HEK293 (cell line): ENCODE measurements at regions not wholly inside any gene's neighbourhood (a gene's known extent, or its start where the extent isn't known, plus 50 kb on each side); places are given as distances from the start of the nearest gene placed in this dataset.

Experiments used
- CTCF ChIA-PET: fragments of 350-600 bp; formaldehyde crosslinking; extraction: SDS; loops from one replicate; lab custom pipeline; 2021; ENCODE audit warnings: antibody characterized with exemption; lab: Yijun Ruan, JAX
- POLR2A ChIA-PET: fragments of 300-600 bp; formaldehyde crosslinking; extraction: SDS; loops from one replicate; lab custom pipeline; 2020; ENCODE audit warnings: antibody characterized with exemption, inconsistent platforms; lab: Yijun Ruan, JAX
- H3K27ac ChIP-seq: fragments of 200-500 bp; sonication (Bioruptor generic); 2 replicates; pipeline ENCODE4 v1.5.1; 2014; ENCODE audit warnings: low read depth, low read length, control low read depth, inconsistent platforms; ENCODE audit errors: extremely low read depth
- H3K36me3 ChIP-seq, 2 experiments: fragments of 200-500 bp in 1 of 2; sonication (Bioruptor generic) in 1 of 2; 1 replicate in 1 of 2; 2 replicates in 1 of 2; pipeline ENCODE4 v1.5.1; 2014 to 2017; ENCODE audit warnings: inconsistent platforms in 2 of 2, low read length in 2 of 2; ENCODE audit not compliant: control insufficient read depth in 2 of 2, insufficient read depth in 1 of 2
- H3K4me1 ChIP-seq: fragments of 200-500 bp; sonication (Bioruptor generic); 2 replicates; pipeline ENCODE4 v1.5.1; 2014; ENCODE audit warnings: mild to moderate bottlenecking, low read length, inconsistent platforms; ENCODE audit not compliant: control insufficient read depth, insufficient read depth
- H3K4me3 ChIP-seq: 2 replicates; pipeline ENCODE4 v1.5.1; 2011; ENCODE audit warnings: low read depth, mild to moderate bottlenecking, control low read depth, low read length, moderate library complexity
- H3K9me3 ChIP-seq: fragments of 200-500 bp; sonication (Bioruptor generic); 2 replicates; pipeline ENCODE4 v1.5.1; 2014; ENCODE audit warnings: low read depth, low read length, inconsistent platforms; ENCODE audit not compliant: control insufficient read depth, insufficient read depth
- ATF2 ChIP-seq: fragments of 450-650 bp; formaldehyde crosslinking; IDR thresholded peaks from 2 replicates; pipeline ENCODE4 v1.5.1; 2016; ENCODE audit warnings: missing biosample characterization, missing genetic modification characterization, low read depth
- ELK4 ChIP-seq: IDR thresholded peaks from 2 replicates; pipeline ENCODE4 v1.6.1; 2011; ENCODE audit warnings: mild to moderate bottlenecking, low read depth, low read length, borderline replicate concordance
- MZF1 ChIP-seq: fragments of 450-650 bp; formaldehyde crosslinking; IDR thresholded peaks from 2 replicates; pipeline ENCODE4 v1.5.1; 2017; ENCODE audit warnings: missing biosample characterization, missing genetic modification characterization, borderline replicate concordance
- PRDM1 ChIP-seq: fragments of 450-650 bp; formaldehyde crosslinking; IDR thresholded peaks from 2 replicates; pipeline ENCODE4; 2016; ENCODE audit warnings: missing biosample characterization, missing genetic modification characterization
- SETDB1 ChIP-seq: IDR thresholded peaks from one replicate; pipeline ENCODE4 v1.6.1; 2017; ENCODE audit warnings: mild to moderate bottlenecking, low read length, moderate library complexity, mixed read lengths; ENCODE audit not compliant: insufficient read length
- ZBTB1 ChIP-seq: fragments of 450-650 bp; formaldehyde crosslinking; IDR thresholded peaks from 2 replicates; pipeline ENCODE4 v1.5.1; 2016; ENCODE audit warnings: missing biosample characterization, missing genetic modification characterization
- ZFP3 ChIP-seq: fragments of 450-650 bp; formaldehyde crosslinking; IDR thresholded peaks from 2 replicates; pipeline ENCODE4 v1.5.1; 2016; ENCODE audit warnings: low read depth, missing biosample characterization, missing genetic modification characterization
- ZNF133 ChIP-seq: fragments of 450-650 bp; formaldehyde crosslinking; IDR thresholded peaks from 2 replicates; pipeline ENCODE4 v1.5.1; 2016; ENCODE audit warnings: missing biosample characterization, missing genetic modification characterization
- ZNF169 ChIP-seq: fragments of 450-650 bp; formaldehyde crosslinking; IDR thresholded peaks from 2 replicates; pipeline ENCODE4 v1.5.1; 2016; ENCODE audit warnings: missing biosample characterization, missing genetic modification characterization
- ZNF248 ChIP-seq: fragments of 450-650 bp; formaldehyde crosslinking; IDR thresholded peaks from 2 replicates; pipeline ENCODE4 v1.5.1; 2017; ENCODE audit warnings: missing biosample characterization, missing genetic modification characterization
- ZNF280D ChIP-seq: fragments of 450-650 bp; formaldehyde crosslinking; IDR thresholded peaks from 2 replicates; pipeline ENCODE4 v1.5.1; 2016; ENCODE audit warnings: missing biosample characterization, missing genetic modification characterization
- ZNF366 ChIP-seq: fragments of 450-650 bp; formaldehyde crosslinking; conservative IDR thresholded peaks from 2 replicates; pipeline ENCODE4 v1.5.1; 2016; ENCODE audit warnings: missing biosample characterization, missing genetic modification characterization
- ZNF585B ChIP-seq: fragments of 450-650 bp; formaldehyde crosslinking; IDR thresholded peaks from 2 replicates; pipeline ENCODE4 v1.5.1; 2016; ENCODE audit warnings: missing biosample characterization, missing genetic modification characterization
- ZNF830 ChIP-seq: fragments of 450-650 bp; IDR thresholded peaks from 2 replicates; pipeline ENCODE4 v1.5.0; 2018; ENCODE audit warnings: missing biosample characterization, missing genetic modification characterization, low read depth, mild to moderate bottlenecking, moderate library complexity
- TF ChIP-seq, protein P1 (sequence below): fragments of 450-650 bp; formaldehyde crosslinking; IDR thresholded peaks from 2 replicates; pipeline ENCODE4 v1.5.1; 2016; ENCODE audit warnings: missing biosample characterization, missing genetic modification characterization
- TF ChIP-seq, protein P2 (sequence below): sonication (generic); formaldehyde crosslinking; IDR thresholded peaks from 2 replicates; pipeline ENCODE4 v1.8.1; 2022; ENCODE audit warnings: mild to moderate bottlenecking, moderate library complexity, missing genetic modification reagents

- TF ChIP-seq ZNF585B (tag by site-specific recombination): no peak
Measured at GRCh38 chr6:8973395-8973794, 538.0 kb upstream of the SLC35B3 start (continued).

- TF ChIP-seq ZBTB1 (tag by site-specific recombination) (no peak), ZNF133 (tag by site-specific recombination) (peak; percentile 90), ELK4 (no peak), PRDM1 (tag by site-specific recombination) (no peak), ZNF830 (tag by site-specific recombination) (no peak), MZF1 (no peak), ZNF248 (tag by site-specific recombination) (no peak), ZNF169 (tag by site-specific recombination) (no peak), SETDB1 (peak; percentile 81), ZFP3 (tag by site-specific recombination) (no peak), ATF2 (tag by site-specific recombination) (no peak), ZNF366 (tag by site-specific recombination) (no peak), ZNF280D (no peak)
- TF ChIP-seq, protein P1, sequence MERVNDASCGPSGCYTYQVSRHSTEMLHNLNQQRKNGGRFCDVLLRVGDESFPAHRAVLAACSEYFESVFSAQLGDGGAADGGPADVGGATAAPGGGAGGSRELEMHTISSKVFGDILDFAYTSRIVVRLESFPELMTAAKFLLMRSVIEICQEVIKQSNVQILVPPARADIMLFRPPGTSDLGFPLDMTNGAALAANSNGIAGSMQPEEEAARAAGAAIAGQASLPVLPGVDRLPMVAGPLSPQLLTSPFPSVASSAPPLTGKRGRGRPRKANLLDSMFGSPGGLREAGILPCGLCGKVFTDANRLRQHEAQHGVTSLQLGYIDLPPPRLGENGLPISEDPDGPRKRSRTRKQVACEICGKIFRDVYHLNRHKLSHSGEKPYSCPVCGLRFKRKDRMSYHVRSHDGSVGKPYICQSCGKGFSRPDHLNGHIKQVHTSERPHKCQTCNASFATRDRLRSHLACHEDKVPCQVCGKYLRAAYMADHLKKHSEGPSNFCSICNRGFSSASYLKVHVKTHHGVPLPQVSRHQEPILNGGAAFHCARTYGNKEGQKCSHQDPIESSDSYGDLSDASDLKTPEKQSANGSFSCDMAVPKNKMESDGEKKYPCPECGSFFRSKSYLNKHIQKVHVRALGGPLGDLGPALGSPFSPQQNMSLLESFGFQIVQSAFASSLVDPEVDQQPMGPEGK: no peak
- TF ChIP-seq, protein P2, sequence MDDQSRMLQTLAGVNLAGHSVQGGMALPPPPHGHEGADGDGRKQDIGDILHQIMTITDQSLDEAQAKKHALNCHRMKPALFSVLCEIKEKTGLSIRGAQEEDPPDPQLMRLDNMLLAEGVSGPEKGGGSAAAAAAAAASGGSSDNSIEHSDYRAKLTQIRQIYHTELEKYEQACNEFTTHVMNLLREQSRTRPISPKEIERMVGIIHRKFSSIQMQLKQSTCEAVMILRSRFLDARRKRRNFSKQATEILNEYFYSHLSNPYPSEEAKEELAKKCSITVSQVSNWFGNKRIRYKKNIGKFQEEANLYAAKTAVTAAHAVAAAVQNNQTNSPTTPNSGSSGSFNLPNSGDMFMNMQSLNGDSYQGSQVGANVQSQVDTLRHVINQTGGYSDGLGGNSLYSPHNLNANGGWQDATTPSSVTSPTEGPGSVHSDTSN (CRISPR knock-in tag): no peak
- TF ChIP-seq, all 188 proteins: peak for 2
- Histone ChIP-seq H3K9me3 (no peaks in the 10 kb centered on the region; the same call in 1 of the 2 replicates), H3K4me3 (no peak overlapping the region), H3K27ac (no peak overlapping the region), H3K4me1 (no peaks in the 10 kb centered on the region), H3K36me3 (no peaks in the 10 kb centered on the region)
- CTCF ChIA-PET: interaction anchor here (0.6 to 2.8 kb wide), 3 partner anchors 13 to 577 kb away, joined by 3 to 11 read pairs (median 4); no protein-coding TSS in a partner anchor
- POLR2A ChIA-PET: no interaction called here
Measured at GRCh38 chr6:8969747-8970146, 534.4 kb upstream of the SLC35B3 start.
